Uterus (tissue), 3 donors: ENCODE measurements at regions not wholly inside any gene's neighbourhood (a gene's known extent, or its start where the extent isn't known, plus 50 kb on each side); places are given as distances from the start of the nearest gene placed in this dataset.

ENCODE experiments used
- DNase-seq, 2 donors: peaks; one replicate each; pipeline ENCODE4 v3.0.0-alpha.2; 2019 to 2020
- H3K27ac ChIP-seq, 2 donors: fragments of 200-600 bp; sonication (generic); 1 replicate in 1 of 2; 2 replicates in 1 of 2; pipeline ENCODE4 v1.5.1; 2016 to 2018
- H3K27me3 ChIP-seq, 2 donors: fragments of 200-600 bp; sonication (generic); one replicate each; pipeline ENCODE4 v1.5.1; 2018 to 2019; ENCODE audit warnings: control low read depth in 1 of 2
- H3K36me3 ChIP-seq, 2 donors: fragments of 200-600 bp; sonication (generic); one replicate each; pipeline ENCODE4 v1.5.1; 2019; ENCODE audit warnings: control low read depth in 1 of 2
- H3K4me1 ChIP-seq, 2 donors: fragments of 200-600 bp; sonication (generic); one replicate each; pipeline ENCODE4 v1.5.1; 2018 to 2019; ENCODE audit warnings: control low read depth in 1 of 2
- H3K4me3 ChIP-seq, 2 donors: fragments of 200-600 bp; sonication (generic); 1 replicate in 1 of 2; 2 replicates in 1 of 2; pipeline ENCODE4 v1.5.1; 2018 to 2019; ENCODE audit warnings: mild to moderate bottlenecking in 1 of 2
- H3K9me3 ChIP-seq, 2 donors: fragments of 200-600 bp; sonication (generic); one replicate each; pipeline ENCODE4 v1.5.1; 2019; ENCODE audit warnings: control low read depth in 1 of 2
- CTCF ChIP-seq, 4 experiments: fragments of 200-600 bp in 2 of 4; fragments of 450-650 bp in 2 of 4; sonication (generic) in 2 of 4; IDR thresholded peaks; one replicate each; pipeline ENCODE4 v1.5.1; 2016 to 2019; ENCODE audit warnings: antibody characterized with exemption in 4 of 4, mild to moderate bottlenecking in 2 of 4, moderate library complexity in 1 of 4
- POLR2A ChIP-seq, 2 donors: fragments of 450-650 bp; IDR thresholded peaks; one replicate each; pipeline ENCODE4 v1.6.1; 2016; ENCODE audit warnings: antibody characterized with exemption in 2 of 2, mild to moderate bottlenecking in 1 of 2, moderate library complexity in 1 of 2
- intact Hi-C: fragments of 100-400 bp; cut with DNase I; formaldehyde crosslinking; loops from one replicate; pipeline ENCODE4 v1.15.1; 2023; ENCODE audit warnings: low total_unique reads
- donor health status: DM: yes; HTN: yes; CAD: no.

- H3K27ac ChIP-seq: no peak overlapping the region
- H3K4me1 ChIP-seq: no peaks in the 10 kb centered on the region
- intact Hi-C loops: no loop called here
- no peaks in the 10 kb centered on the region for H3K9me3 ChIP-seq
- TF ChIP-seq CTCF (IDR thresholded peaks at IDR 0.05) (no peak), POLR2A (IDR thresholded peaks at IDR 0.05) (no peak)
- H3K4me3 ChIP-seq: no peak overlapping the region
- no peak for DNase-seq
- no peaks in the 10 kb centered on the region for H3K27me3 ChIP-seq
- no peaks in the 10 kb centered on the region for H3K36me3 ChIP-seq
These were observed 135.8 kb upstream of the MAP3K7 start for GRCh38 chr6:90722648-90723047.

GRCh38 chr6:90720404-90720803, 133.5 kb upstream of the MAP3K7 start:
- no peak for DNase-seq
- Histone ChIP-seq H3K36me3 (no peaks in the 10 kb centered on the region), H3K27me3 (no peaks in the 10 kb centered on the region), H3K4me3 (no peak overlapping the region), H3K9me3 (no peaks in the 10 kb centered on the region), H3K27ac (no peak overlapping the region), H3K4me1 (no peaks in the 10 kb centered on the region)
- TF ChIP-seq POLR2A (IDR thresholded peaks at IDR 0.05): no peak
- intact Hi-C loops: no loop called here

GRCh38 chr6:90719321-90720195, 132.7 kb upstream of the MAP3K7 start:
- Histone ChIP-seq H3K27ac (no peak overlapping the region), H3K36me3 (no peaks in the 10 kb centered on the region), H3K4me1 (no peaks in the 10 kb centered on the region), H3K27me3 (no peaks in the 10 kb centered on the region), H3K9me3 (no peaks in the 10 kb centered on the region), H3K4me3 (no peak overlapping the region)
- TF ChIP-seq CTCF (IDR thresholded peaks at IDR 0.05): no peak
- no peak for TF ChIP-seq POLR2A (IDR thresholded peaks at IDR 0.05)
- intact Hi-C loops: no loop called here
- DNase-seq: no peak

GRCh38 chr6:90716376-90716775, 129.5 kb upstream of the MAP3K7 start:
- intact Hi-C loops: no loop called here
- Histone ChIP-seq H3K4me3 (no peak overlapping the region), H3K4me1 (peaks cover 0 to 3% of the 10 kb centered on the region in 2 donors), H3K27ac (no peak overlapping the region), H3K27me3 (no peaks in the 10 kb centered on the region), H3K9me3 (no peaks in the 10 kb centered on the region), H3K36me3 (no peaks in the 10 kb centered on the region)
- TF ChIP-seq CTCF (IDR thresholded peaks at IDR 0.05) (no peak), POLR2A (IDR thresholded peaks at IDR 0.05) (no peak)
- no peak for DNase-seq

GRCh38 chr6:90715093-90715655, 128.3 kb upstream of the MAP3K7 start:
- H3K4me1 ChIP-seq: peaks cover 0 to 3% of the 10 kb centered on the region in 2 donors
- H3K27me3 ChIP-seq: no peaks in the 10 kb centered on the region
- no peaks in the 10 kb centered on the region for H3K9me3 ChIP-seq
- DNase-seq: peak in 1 of 2 donors; percentile 17
- no peaks in the 10 kb centered on the region for H3K36me3 ChIP-seq
- TF ChIP-seq POLR2A (IDR thresholded peaks at IDR 0.05) (no peak), CTCF (IDR thresholded peaks at IDR 0.05) (no peak)
- intact Hi-C loops: no loop called here
- H3K4me3 ChIP-seq: no peak overlapping the region
- H3K27ac ChIP-seq: no peak overlapping the region
